Heart right ventricle (tissue), 16 donors: ENCODE measurements at regions not wholly inside any gene's neighbourhood (a gene's known extent, or its start where the extent isn't known, plus 50 kb on each side); places are given as distances from the start of the nearest gene placed in this dataset.

Experiments used
- ATAC-seq, 8 donors: fragments of 200-7000 bp; cut with Tn5 transposase; one replicate each; pipeline ENCODE4 v1.9.1; 2020; ENCODE audit warnings: mild to moderate bottlenecking in 8 of 8, moderate library complexity in 8 of 8, moderate number of reproducible peaks in 1 of 8
- DNase-seq, 2 donors: peaks; one replicate each; pipeline ENCODE4 v3.0.0-alpha.2; 2020
- H3K27ac ChIP-seq, 10 donors: fragments of 200-600 bp; sonication (generic) in 2 of 10; one replicate each; pipeline versions ENCODE4 v1.5.0 to v1.8.0; 2020 to 2022; ENCODE audit warnings: mild to moderate bottlenecking in 3 of 10
- H3K27me3 ChIP-seq, 7 donors: fragments of 200-600 bp; one replicate each; pipeline ENCODE4 v1.8.0; 2021 to 2022; ENCODE audit warnings: mild to moderate bottlenecking in 2 of 7
- H3K36me3 ChIP-seq, 9 donors: fragments of 200-600 bp; sonication (generic) in 1 of 9; one replicate each; pipeline versions ENCODE4 v1.5.0 to v1.8.0; 2020 to 2022; ENCODE audit warnings: mild to moderate bottlenecking in 2 of 9
- H3K4me1 ChIP-seq, 9 donors: fragments of 200-600 bp; sonication (generic) in 1 of 9; one replicate each; pipeline versions ENCODE4 v1.5.0 to v1.8.0; 2020 to 2022; ENCODE audit warnings: mild to moderate bottlenecking in 4 of 9
- H3K4me3 ChIP-seq, 10 donors: fragments of 200-600 bp; sonication (generic) in 2 of 10; one replicate each; pipeline versions ENCODE4 v1.5.0 to v1.8.0; 2020 to 2022; ENCODE audit warnings: mild to moderate bottlenecking in 7 of 10, moderate library complexity in 2 of 10
- H3K9me3 ChIP-seq, 11 donors: fragments of 200-600 bp in 10 of 11; sonication (generic) in 2 of 11; one replicate each; pipeline versions ENCODE4 v1.5.0 to v1.8.0; 2013 to 2022; ENCODE audit warnings: mild to moderate bottlenecking in 2 of 11, control low read depth in 1 of 11, moderate library complexity in 1 of 11
- WGBS, 2 donors: extraction: QIAGEN DNeasy Blood & Tissue Kit; methylation state at CpG; one replicate each; pipeline ENCODE4 v1.1.7; 2013; ENCODE audit warnings: inconsistent platforms in 1 of 2; 5-methylcytosine and 5-hydroxymethylcytosine counted together
- intact Hi-C, 10 donors: fragments of 100-400 bp; cut with DNase I; formaldehyde crosslinking; loops; one replicate each; pipeline versions ENCODE4 v1.11.1 to v1.14.2; 2022
- TF ChIP-seq, protein P1 (sequence below), 9 donors: fragments of 200-600 bp; sonication (generic) in 2 of 9; IDR thresholded peaks; one replicate each; pipeline versions ENCODE4 v1.5.0 to v1.8.0; 2021 to 2022; ENCODE audit warnings: antibody characterized with exemption in 9 of 9, mild to moderate bottlenecking in 5 of 9, moderate library complexity in 1 of 9
- donor health status: Arrhythmogenic right ventricular cardiomyopathy.
- donor health status: ischemic (EF 13 %, LVEDD 7.1; RV severe dilation, severe dysfunction).
- donor health status: healthy with polysubstance abuse.
- donor health status: DM: no; HTN: yes; CAD: no.
- donor health status: DM: no; HTN: no; CAD: no.
- donor health status: ischemic (EF 25% LVEDD 6.9; RV normal size, moderate dysfunction).
- donor health status: ischemic (EF 25% LVEDD 5.7; RV mildly dilated, moderate dysfunction).
- donor health status: healthy.
- donor health status: DM: yes; HTN: yes; CAD: no.
- donor health status: Ischemic cardiomyopathy.
- donor health status: ischemic (EF 35%, LVEDD 5.7; RV mildly dilated, moderate dysfunction).
- donor health status: nonischemic (EF 11% LVEDD 7.7; RV severe dilation, severe dysfunction).
- donor health status: DM: yes; HTN: yes; CAD: no.
- donor health status: PGD.
- donor health status: ischemic (EF 29% LVEDD 5.4; RV normal size, mild dysfunction).
- donor health status: nonischemic (EF 23%, LVEDD 6.1; RV moderate dilation, normal function).

DNA sequence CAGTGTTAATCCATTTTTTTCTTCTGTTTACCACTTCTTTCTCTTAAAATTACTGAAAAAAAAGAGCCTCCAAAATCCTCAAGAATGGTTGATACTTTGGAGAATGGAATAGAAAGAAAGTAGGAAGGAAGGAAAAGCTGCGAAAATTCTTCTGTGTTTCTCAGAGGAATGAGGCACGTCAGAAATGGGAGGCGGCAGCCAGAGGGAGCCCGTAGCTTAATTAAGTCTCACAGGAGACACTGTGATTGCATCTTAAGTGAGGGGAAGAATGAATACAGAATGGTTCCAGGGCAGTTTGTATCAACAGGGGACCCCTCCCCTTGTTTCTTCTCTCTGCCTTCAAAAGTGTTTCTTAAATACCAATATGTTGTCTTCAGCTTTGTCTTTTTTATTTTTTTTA lies 1099.5 kb downstream of the PLA2G4A start:
- Histone ChIP-seq H3K27ac (no peak overlapping the region), H3K4me1 (no peaks in the 10 kb centered on the region), H3K36me3 (no peaks in the 10 kb centered on the region), H3K9me3 (no peaks in the 10 kb centered on the region), H3K27me3 (no peaks in the 10 kb centered on the region), H3K4me3 (no peak overlapping the region)
- intact Hi-C loops = loop anchor here in 1 of 10 donors (1.0 kb wide), 1 partner anchor 38 kb away; no protein-coding TSS in a partner anchor
- DNase-seq (no peak), ATAC-seq (no peak)
- 14 to 22% methylated on average over 4 of the region's 4 CpGs for WGBS, 2 donors
- TF ChIP-seq, protein P1, sequence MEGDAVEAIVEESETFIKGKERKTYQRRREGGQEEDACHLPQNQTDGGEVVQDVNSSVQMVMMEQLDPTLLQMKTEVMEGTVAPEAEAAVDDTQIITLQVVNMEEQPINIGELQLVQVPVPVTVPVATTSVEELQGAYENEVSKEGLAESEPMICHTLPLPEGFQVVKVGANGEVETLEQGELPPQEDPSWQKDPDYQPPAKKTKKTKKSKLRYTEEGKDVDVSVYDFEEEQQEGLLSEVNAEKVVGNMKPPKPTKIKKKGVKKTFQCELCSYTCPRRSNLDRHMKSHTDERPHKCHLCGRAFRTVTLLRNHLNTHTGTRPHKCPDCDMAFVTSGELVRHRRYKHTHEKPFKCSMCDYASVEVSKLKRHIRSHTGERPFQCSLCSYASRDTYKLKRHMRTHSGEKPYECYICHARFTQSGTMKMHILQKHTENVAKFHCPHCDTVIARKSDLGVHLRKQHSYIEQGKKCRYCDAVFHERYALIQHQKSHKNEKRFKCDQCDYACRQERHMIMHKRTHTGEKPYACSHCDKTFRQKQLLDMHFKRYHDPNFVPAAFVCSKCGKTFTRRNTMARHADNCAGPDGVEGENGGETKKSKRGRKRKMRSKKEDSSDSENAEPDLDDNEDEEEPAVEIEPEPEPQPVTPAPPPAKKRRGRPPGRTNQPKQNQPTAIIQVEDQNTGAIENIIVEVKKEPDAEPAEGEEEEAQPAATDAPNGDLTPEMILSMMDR (IDR thresholded peaks at IDR 0.05) = peak in 3 of 9 donors; percentile 19 to 39 (median 31)

DNA sequence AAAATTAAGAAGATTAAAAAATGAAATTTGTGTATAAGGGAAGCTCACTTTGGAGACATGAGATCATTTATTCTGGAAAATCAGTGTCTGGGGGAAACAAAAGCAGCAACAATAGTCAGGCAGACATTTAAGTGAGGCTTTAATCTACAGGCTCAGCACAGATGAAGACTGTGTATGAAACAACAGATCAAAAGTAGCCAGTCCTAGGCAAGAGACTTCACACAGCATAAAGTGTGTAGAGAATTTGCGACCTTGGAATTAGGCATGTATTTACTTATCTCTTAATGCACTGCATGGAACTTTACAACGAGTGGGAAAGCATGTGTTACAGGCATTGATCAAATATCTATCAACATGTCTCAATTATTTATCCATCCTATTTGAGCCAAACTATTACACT lies 1099.9 kb downstream of the PLA2G4A start:
- TF ChIP-seq, protein P1 (IDR thresholded peaks at IDR 0.05) = no peak
- Histone ChIP-seq H3K27me3 (no peaks in the 10 kb centered on the region), H3K27ac (no peak overlapping the region), H3K4me1 (no peaks in the 10 kb centered on the region), H3K9me3 (no peaks in the 10 kb centered on the region), H3K36me3 (no peaks in the 10 kb centered on the region), H3K4me3 (no peak overlapping the region)
- intact Hi-C loops = loop anchor here in 1 of 10 donors (1.0 kb wide), 1 partner anchor 38 kb away; no protein-coding TSS in a partner anchor
- DNase-seq (no peak), ATAC-seq (no peak)
- 44 to 48% methylated on average over 2 of the region's 2 CpGs for WGBS, 2 donors

DNA sequence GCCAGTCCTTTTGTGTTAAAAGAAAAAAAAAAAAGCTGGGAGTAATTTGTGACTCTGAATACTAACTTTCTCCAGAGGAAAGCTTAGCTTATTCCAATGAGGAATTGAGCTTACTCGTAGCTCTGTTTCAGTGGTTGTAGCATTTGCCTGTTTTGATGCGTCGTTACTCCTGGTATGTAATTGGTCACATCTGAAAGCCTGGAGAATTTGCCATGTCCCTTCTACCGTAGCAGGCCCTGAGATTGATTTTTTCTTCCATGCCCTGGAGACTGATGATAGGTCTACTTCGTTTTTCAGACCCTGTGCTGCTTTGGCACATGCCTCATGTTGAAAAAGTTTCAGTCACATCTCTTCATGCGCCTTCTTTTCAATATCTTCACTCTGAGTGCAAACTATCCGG lies 1103.0 kb downstream of the PLA2G4A start:
- intact Hi-C loops = no loop called here
- 73 to 77% methylated on average over 7 of the region's 7 CpGs for WGBS, 2 donors
- H3K9me3 ChIP-seq = peaks cover 0 to 2% (median 0%) of the 10 kb centered on the region in 11 donors
- H3K27me3 ChIP-seq = no peaks in the 10 kb centered on the region
- ATAC-seq (no peak), DNase-seq (no peak)
- no peaks in the 10 kb centered on the region for H3K4me1 ChIP-seq
- no peak overlapping the region for H3K4me3 ChIP-seq
- no peak overlapping the region for H3K27ac ChIP-seq
- no peaks in the 10 kb centered on the region for H3K36me3 ChIP-seq
- TF ChIP-seq, protein P1 (IDR thresholded peaks at IDR 0.05) = no peak

DNA sequence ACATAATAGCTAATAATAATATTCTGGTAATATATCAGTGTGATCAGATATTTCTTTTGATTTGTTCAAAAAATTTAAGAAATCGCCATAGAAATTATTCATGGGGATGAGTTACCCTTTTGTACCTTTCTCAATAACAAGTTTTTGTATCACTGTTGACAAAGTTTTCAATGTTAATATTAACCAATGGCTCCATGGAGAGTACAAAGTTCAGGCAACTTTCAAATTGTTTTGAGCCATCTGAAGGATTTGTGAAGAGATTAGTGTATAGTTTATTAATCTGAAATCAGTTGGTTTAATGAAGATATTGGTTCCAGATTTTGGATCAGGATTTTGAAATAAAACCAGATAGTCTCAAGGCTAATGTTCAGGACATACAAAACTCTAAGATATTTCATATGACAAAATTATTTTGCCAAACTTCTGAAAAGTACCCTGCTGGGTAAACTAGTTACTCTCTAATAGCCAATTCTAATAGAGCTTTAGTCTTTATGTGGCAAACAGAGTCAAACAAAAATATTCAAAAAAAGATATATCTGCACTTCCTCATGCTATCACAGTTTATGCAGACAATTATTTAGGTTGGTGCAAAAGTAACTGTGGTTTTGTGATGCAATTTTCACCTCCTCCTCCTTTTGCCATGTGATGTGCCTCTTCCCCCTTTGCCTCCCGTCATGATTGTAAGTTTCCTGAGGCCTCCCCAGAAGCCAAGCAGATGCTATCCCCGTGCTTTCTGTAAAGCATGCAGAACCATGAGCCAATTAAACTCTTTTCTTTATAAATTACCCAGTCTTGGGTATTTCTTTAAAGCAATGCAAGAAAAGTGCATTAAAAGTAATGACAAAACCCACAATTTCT lies 1105.0 kb downstream of the PLA2G4A start:
- H3K4me3 ChIP-seq = no peak overlapping the region
- DNase-seq (no peak), ATAC-seq (no peak)
- H3K27ac ChIP-seq = no peak overlapping the region
- TF ChIP-seq, protein P1 (IDR thresholded peaks at IDR 0.05) = no peak
- intact Hi-C loops = no loop called here
- H3K4me1 ChIP-seq = no peaks in the 10 kb centered on the region
- H3K36me3 ChIP-seq = no peaks in the 10 kb centered on the region
- peaks cover 0 to 11% (median 0%) of the 10 kb centered on the region in 11 donors for H3K9me3 ChIP-seq
- WGBS, 2 donors = 91% methylated on average over 3 of the region's 3 CpGs
- H3K27me3 ChIP-seq = no peaks in the 10 kb centered on the region
